GM12891 (cell line): ENCODE measurements at regions not wholly inside any gene's neighbourhood (a gene's known extent, or its start where the extent isn't known, plus 50 kb on each side); places are given as distances from the start of the nearest gene placed in this dataset.

Experiments used
- PAX5 ChIP-seq: IDR thresholded peaks from 2 replicates; pipeline ENCODE4 v1.6.1; 2011; ENCODE audit warnings: low read length, moderate library complexity, mild to moderate bottlenecking; ENCODE audit not compliant: insufficient read depth, severe bottlenecking
- POLR2A ChIP-seq: IDR thresholded peaks from 2 replicates; pipeline ENCODE4 v1.6.1; 2011; ENCODE audit warnings: low read depth, low read length, control low read depth
- POLR2AphosphoS5 ChIP-seq: IDR thresholded peaks from 2 replicates; pipeline ENCODE4 v1.6.1; 2011; ENCODE audit warnings: low read depth, low read length, control low read depth
- TAF1 ChIP-seq: IDR thresholded peaks from 2 replicates; pipeline ENCODE4 v1.6.1; 2011; ENCODE audit warnings: low read depth, low read length, control low read depth

GRCh38 chr6:15804164-15805154 is 141.6 kb upstream of the DTNBP1 start:
- TF ChIP-seq POLR2A (no peak), POLR2AphosphoS5 (no peak), PAX5 (no peak), TAF1 (no peak)
